GDM1 (cell line): ENCODE measurements at regions not wholly inside any gene's neighbourhood (a gene's known extent, or its start where the extent isn't known, plus 50 kb on each side); places are given as distances from the start of the nearest gene placed in this dataset.
"Not testable (repeated sequence)": the region's sequence is repeated elsewhere in the genome, so short reads cannot be mapped to it uniquely, and the experiment has no call there.

Experiments
- DNase-seq: peaks from one replicate; lab custom pipeline; 2025; lab: John Stamatoyannopoulos, UW

GRCh38 chr2:39487398-39488250, 50.5 kb upstream of the MAP4K3 start:
- DNase-seq, result no peak

- no peak for DNase-seq
These were observed 51.4 kb upstream of the MAP4K3 start for GRCh38 chr2:39488450-39488849.

GRCh38 chr2:39490586-39490985, 53.5 kb upstream of the MAP4K3 start:
- DNase-seq, result no peak

GRCh38 chr2:39491653-39492052, 54.6 kb upstream of the MAP4K3 start:
- no peak for DNase-seq

GRCh38 chr2:39492095-39492590, 55.1 kb upstream of the MAP4K3 start:
- DNase-seq, result no peak

GRCh38 chr2:39492716-39493115, 55.6 kb upstream of the MAP4K3 start:
- no peak for DNase-seq

GRCh38 chr2:39494784-39495251, 57.7 kb upstream of the MAP4K3 start:
- no peak for DNase-seq

- DNase-seq, result no peak
These were observed 60.2 kb upstream of the MAP4K3 start for GRCh38 chr2:39497082-39497801.

GRCh38 chr2:39498176-39498575, 61.1 kb upstream of the MAP4K3 start:
- not testable (repeated sequence) for DNase-seq

GRCh38 chr2:39498786-39499185, 61.7 kb upstream of the MAP4K3 start:
- no peak for DNase-seq

GRCh38 chr2:39499336-39499735, 62.3 kb upstream of the MAP4K3 start:
- no peak for DNase-seq

- no peak for DNase-seq
These were observed 64.3 kb upstream of the MAP4K3 start for GRCh38 chr2:39501412-39501811.

GRCh38 chr2:39503277-39503676, 66.2 kb upstream of the MAP4K3 start:
- no peak for DNase-seq

GRCh38 chr2:39504790-39505335, 67.8 kb upstream of the MAP4K3 start:
- DNase-seq, result no peak

GRCh38 chr2:39506215-39506614, 69.1 kb upstream of the MAP4K3 start:
- DNase-seq, result no peak

GRCh38 chr2:39508198-39508597, 71.1 kb upstream of the MAP4K3 start:
- no peak for DNase-seq

GRCh38 chr2:39510140-39510539, 73.1 kb upstream of the MAP4K3 start:
- DNase-seq, result no peak

- DNase-seq, result no peak
These were observed 74.1 kb upstream of the MAP4K3 start for GRCh38 chr2:39511219-39511604.

GRCh38 chr2:39511605-39512433, 74.7 kb upstream of the MAP4K3 start:
- DNase-seq, result no peak

GRCh38 chr2:39512434-39512935, 75.4 kb upstream of the MAP4K3 start:
- no peak for DNase-seq

GRCh38 chr2:39512941-39513340, 75.9 kb upstream of the MAP4K3 start:
- no peak for DNase-seq

- peak; percentile 70 for DNase-seq
These were observed 76.6 kb upstream of the MAP4K3 start for GRCh38 chr2:39513641-39514094.
